ENCODE measurements at regions not wholly inside any gene's neighbourhood (a gene's known extent, or its start where the extent isn't known, plus 50 kb on each side); places are given as distances from the start of the nearest gene placed in this dataset.

DNA sequence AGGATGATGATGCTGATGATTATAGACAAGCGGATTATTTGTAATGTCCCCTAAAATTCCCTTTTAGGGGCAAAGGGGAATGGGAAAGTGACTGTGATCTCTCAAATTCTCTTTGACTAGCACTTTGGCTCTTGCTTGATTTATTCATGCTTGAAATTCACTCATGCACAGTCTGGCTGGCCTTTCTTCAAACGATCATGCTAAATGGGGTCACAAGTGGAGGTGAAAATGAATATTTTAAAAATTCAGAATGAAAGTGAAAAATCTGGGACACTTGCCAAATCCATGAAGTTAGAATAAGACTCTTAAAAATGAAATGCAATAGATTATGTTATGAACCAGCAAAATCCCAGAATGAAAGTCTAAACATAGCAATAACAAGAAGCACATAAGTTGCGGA lies 173.4 kb upstream of the RAI2 start:
- H3K79me2 ChIP-seq (ENCODE audit: insufficient read depth, low read length) = no peaks in the 10 kb centered on the region
- no peak overlapping the region for H4K5ac ChIP-seq (ENCODE audit: insufficient read length, low read depth, low read length)
- no peak for TF ChIP-seq CTCF (conservative IDR thresholded peaks at IDR 0.05)
- H3K79me1 ChIP-seq (ENCODE audit: insufficient read depth, low read depth, low read length, poor library complexity, severe bottlenecking) = no peaks in the 10 kb centered on the region
- H3K4me1 Mint-ChIP-seq = peaks cover 3 to 4% of the 10 kb centered on the region in 2 experiments; a peak in 2 of 4 replicates
- H3K4me1 ChIP-seq (ENCODE audit: insufficient read depth, low read length) = no peaks in the 10 kb centered on the region
- H3K14ac ChIP-seq (ENCODE audit: insufficient read depth, low read length) = no peak overlapping the region
- no peak overlapping the region for H2AK5ac ChIP-seq (ENCODE audit: insufficient read length, low read length)
- no peak overlapping the region for H3K9ac ChIP-seq (ENCODE audit: extremely low read depth, insufficient read length, low read length)
- H3K9me3 Mint-ChIP-seq = peaks cover 55 to 62% of the 10 kb centered on the region in 2 experiments
- no peak overlapping the region for H2BK20ac ChIP-seq (ENCODE audit: low read depth, low read length, poor library complexity, severe bottlenecking)
- H3K23ac ChIP-seq (ENCODE audit: insufficient read length, low read depth, low read length) = no peak overlapping the region
- no peak overlapping the region for H2BK12ac ChIP-seq (ENCODE audit: insufficient read length, low read depth, low read length)
- H2BK5ac ChIP-seq (ENCODE audit: insufficient read length, low read length) = no peak overlapping the region
- no peak overlapping the region for H3K18ac ChIP-seq (ENCODE audit: insufficient read length, low read depth, low read length)
- no peak overlapping the region for H3K4me2 ChIP-seq (ENCODE audit: insufficient read depth, insufficient read length, low read length)
- H3K9me3 ChIP-seq (ENCODE audit: control insufficient read depth, low read depth, low read length) = peaks cover 42% of the 10 kb centered on the region
- no peak overlapping the region for H2AFZ ChIP-seq (ENCODE audit: low read length)
- H3K4ac ChIP-seq (ENCODE audit: low read depth, low read length) = no peak overlapping the region
- no peak overlapping the region for H4K91ac ChIP-seq (ENCODE audit: insufficient read length, low read depth, low read length)
- no CpG with 5 or more reads among the region's 3 CpGs for WGBS (ENCODE audit: extremely low coverage, insufficient read length, low lambda C conversion rate)
- no peak overlapping the region for H2BK15ac ChIP-seq (ENCODE audit: low read depth, low read length)
- no peak overlapping the region for H3K27ac ChIP-seq (ENCODE audit: insufficient read length, low read depth, low read length)
- no peak overlapping the region for H3K27ac Mint-ChIP-seq
- H3K27me3 ChIP-seq (ENCODE audit: insufficient read depth, low read length) = no peaks in the 10 kb centered on the region
- H4K8ac ChIP-seq (replicated peaks; ENCODE audit: insufficient read length, low read depth, low read length) = no peak overlapping the region
- peaks cover 0 to 4% (median 0%) of the 10 kb centered on the region in 3 experiments; a peak in 3 of 7 replicates for H3K36me3 Mint-ChIP-seq (ENCODE audit: insufficient read depth in 1 of 3, low read depth in 3 of 3)
- H2BK120ac ChIP-seq (ENCODE audit: low read depth, low read length, poor library complexity, severe bottlenecking) = no peak overlapping the region
- no peaks in the 10 kb centered on the region for H3K27me3 Mint-ChIP-seq (ENCODE audit: low read depth)
- no peak overlapping the region for H3K4me3 Mint-ChIP-seq
- H3K23me2 ChIP-seq (ENCODE audit: insufficient read length, low read depth, low read length, poor library complexity, severe bottlenecking) = no peaks in the 10 kb centered on the region
- H3K56ac ChIP-seq (ENCODE audit: insufficient read length, low read depth, low read length) = no peak overlapping the region
- no peak for DNase-seq
- H3T11ph ChIP-seq (ENCODE audit: low read length) = no peak overlapping the region
- no peaks in the 10 kb centered on the region for H4K20me1 ChIP-seq (ENCODE audit: control insufficient read depth, insufficient read depth, insufficient read length)
